ENCODE measurements at regions not wholly inside any gene's neighbourhood (a gene's known extent, or its start where the extent isn't known, plus 50 kb on each side); places are given as distances from the start of the nearest gene placed in this dataset.
"Not testable (repeated sequence)": the region's sequence is repeated elsewhere in the genome, so short reads cannot be mapped to it uniquely, and the experiment has no call there.

DNA sequence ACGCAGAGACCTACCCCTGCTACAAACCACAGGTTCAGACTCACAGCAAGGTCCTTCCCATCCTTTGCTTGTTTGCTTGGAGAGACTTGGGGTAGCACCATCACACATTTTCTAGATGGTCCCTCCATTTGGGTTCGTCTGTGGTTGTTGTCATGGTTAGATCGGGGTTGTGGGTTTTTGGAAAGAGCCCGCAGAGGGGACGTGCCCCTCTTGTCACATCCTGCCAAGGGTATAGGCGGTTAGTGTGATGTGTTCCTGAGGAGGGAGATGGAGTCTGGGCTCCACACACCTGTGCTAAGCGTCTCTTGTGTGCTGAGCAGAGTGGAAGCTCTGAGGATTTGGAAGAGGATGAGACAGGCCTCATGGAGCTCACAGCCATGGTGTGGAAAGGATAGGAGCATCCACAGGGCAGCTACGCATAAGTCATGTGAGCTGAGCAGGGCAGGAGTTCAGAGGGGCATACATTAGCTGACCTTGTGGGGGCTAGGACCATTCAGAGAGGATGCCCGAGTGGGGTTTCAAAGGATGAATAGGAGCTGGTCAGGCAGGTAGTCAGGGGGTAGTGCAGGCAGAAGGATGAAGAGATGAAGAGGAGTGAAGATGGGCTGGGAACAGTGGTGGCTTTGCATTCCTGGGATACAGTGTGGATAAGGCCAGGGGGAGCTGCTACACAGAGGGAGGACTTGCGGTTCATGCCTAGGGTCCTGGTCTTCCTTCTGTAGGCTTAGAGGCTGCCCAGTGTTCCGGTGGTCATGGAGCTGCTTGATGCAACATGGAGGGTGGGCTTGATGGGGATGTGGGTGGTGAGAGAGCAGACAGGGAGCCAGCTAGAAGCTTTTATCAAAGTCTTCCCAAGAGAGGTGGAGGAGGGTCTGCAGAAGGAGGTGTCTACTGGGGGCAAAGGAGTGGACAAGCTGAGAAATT is 62.9 kb downstream of the ACKR3 start:
- DNase-seq = no peak

DNA sequence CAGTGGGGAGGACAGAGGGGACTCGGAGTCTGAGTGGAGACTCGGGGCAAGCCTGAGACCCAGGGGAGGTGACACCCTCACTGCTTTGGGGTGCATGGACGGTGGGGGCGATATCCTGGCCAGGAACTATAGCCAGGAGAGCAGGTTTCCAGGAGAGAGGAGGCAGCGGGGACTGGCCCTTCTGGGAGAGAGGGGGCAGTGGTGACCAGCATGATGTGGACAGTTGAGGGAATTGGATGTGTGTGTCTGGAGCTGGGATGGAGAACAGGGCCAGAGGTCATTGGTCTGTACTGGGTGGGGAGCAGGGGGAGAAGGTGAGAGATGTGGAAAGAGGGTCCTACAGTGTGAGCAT is 63.6 kb downstream of the ACKR3 start:
- DNase-seq = no peak

DNA sequence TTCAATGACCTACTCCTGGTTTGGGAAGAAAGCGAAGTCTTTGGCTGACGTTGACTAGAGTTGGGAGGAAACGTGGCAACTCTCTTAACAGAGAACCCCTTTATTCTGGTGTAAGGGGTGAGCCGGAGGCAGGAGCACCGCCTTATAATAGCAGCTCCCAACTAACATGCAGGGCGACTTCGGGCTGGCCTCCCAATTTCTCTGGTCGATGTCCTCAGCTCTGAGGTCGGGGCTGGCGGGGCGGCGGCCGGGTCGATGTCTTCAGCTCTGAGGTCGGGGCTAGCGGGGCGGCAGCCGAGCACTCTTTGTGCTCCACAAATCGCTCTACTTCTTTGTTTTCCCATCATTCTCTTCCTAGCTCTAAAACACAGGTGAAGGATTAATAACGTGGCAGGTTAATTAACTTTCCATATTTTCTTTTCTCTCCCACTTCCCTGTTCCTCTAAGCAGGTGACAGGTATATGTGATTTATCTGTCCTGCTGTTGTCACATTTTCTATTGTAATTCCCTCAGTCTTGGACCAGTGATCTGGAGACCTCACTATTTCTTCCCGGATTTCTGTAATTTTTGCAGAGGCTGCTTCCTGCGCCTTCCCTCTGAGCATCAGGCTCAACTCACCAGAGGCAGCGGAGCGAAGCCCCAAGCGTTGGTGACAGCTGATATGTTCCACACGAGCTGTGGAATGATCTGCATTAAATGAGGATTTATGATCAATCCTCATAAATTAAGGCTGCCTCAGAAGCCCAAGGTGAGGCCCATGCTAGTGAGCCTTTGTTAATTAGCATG is 64.3 kb downstream of the ACKR3 start:
- DNase-seq = no peak

- no peak for DNase-seq
Measured at GRCh38 chr2:236636261-236636660, 66.6 kb downstream of the ACKR3 start.

DNA sequence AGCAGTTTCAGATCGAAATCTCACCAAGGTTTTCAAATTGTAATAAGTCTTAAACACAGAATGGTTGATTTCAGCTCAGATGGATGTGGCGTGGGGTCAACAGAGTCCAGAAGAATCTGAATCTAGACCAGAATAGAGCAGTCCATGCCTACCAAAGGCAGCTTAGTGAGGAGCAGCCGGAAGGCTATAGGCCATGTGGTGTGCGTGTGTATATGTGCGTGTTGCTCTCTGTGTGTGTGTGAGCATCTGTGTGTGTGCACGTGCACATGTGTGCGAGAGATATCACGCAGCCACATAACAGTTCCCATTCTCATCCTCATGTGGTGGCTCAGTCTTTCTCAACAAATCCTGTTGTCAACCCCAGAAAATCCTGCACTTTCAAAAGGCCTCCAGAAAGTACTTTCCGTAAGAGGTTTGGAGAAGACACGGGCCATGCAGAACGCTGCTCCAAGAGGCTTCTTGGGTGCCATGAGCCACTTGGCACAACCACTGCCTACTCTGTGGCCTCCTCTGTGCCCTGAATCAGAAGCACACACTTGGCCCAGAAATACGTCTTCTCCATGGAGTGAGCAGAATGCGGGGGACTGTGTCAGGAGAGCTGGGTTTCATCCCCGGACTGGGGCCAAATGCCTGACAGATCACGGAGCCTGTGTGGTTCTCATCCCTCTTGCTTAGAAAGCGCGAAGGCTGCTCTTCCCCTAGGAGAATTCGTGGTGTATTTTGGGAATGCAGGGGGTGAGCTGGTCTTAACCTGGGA is 67.3 kb downstream of the ACKR3 start:
- DNase-seq = no peak

GRCh38 chr2:236637686-236638569 is 68.3 kb downstream of the ACKR3 start:
- no peak for DNase-seq

DNA sequence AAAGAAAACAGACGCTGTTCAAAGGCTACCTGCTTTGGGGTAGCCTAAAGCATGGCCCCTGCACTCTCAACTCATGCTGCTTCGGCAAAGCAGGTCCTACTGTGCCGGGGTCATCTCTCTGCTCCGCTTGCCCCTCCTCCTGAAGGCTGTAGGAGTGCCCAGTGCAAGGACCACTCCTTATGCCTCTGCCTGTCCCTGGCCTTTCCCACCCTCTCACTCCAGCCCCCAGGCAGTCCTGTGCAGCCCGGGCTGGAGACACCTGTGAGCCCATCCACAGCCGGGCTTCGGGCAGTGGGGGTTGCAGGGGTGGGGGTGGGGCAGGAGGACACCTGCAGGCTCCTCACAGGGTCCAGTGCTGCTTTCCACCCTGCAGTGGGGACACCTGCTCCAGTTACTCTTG is 69.1 kb downstream of the ACKR3 start:
- no peak for DNase-seq

DNA sequence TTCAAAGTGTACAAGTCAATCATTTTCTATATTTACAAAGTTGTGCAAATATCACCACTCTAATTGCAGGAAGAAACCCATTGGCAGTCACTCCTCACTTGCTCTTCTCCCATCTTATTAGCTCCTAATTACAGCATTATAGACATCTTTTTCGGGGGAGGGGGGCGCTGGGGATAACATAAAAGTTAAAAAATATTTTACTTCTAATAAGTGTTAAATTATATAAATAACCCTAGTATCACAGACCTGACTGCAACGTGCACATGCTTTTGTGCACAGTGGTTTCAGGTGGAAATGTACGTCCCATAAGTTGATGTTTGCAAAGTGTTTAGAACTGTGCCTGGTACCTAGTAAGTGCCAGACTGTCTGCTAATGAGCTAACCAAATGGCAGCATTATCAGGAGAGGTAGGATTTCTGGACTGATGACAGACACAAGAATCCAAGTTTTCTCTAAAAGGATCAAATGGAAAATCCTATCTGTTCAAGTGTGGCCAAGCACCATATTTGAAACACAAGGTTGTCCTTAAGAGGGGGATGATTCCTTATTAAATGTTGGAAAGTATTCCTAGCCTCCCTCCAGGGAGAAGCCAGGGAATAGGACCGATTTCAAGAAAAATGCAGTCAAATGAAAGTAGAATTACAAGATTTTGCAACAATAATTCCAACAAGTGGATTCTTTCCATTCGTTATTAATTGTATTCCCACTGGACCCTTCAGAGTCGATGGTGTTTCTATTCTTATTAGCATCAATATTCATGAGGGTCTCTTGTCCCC is 70.0 kb downstream of the ACKR3 start:
- no peak for DNase-seq

DNA sequence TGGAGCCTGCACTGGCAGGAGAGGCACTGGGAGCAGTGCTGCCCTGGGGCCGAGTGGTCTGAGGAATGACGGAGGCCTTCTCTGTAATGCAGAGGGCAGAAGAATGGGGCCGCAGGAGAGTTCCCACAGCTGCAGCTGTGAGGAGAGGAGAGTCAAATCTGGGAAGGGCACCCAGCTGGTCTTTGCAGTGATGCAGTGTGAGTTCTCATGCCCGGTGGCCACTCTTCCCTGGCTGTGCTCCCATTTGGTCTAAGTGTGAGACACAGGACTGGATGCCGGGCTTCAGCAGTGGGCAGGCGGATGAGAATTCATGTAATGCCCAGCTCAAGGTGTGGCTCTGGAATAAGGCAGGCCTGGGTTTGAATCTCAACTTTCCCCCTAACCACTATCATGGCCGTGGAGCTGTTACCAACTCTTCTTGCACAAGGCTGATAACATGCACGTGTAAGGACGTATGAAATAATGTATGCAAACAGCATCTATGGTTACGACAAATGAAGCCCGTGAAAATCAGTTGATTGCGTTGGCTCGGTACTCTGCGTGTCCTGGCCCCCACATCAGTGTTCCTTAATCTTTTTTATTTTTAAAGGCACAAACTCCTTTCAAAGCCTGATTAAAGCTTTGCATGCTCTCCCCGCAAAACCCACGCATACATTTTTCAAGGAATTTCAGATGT is 71.6 kb downstream of the ACKR3 start:
- DNase-seq = no peak

- no peak for DNase-seq
Measured at GRCh38 chr2:236642125-236642524, 72.5 kb downstream of the ACKR3 start.

- DNase-seq = no peak
Measured at GRCh38 chr2:236642584-236643291, 73.1 kb downstream of the ACKR3 start.

GRCh38 chr2:236643480-236643879 is 73.9 kb downstream of the ACKR3 start:
- DNase-seq = no peak

DNA sequence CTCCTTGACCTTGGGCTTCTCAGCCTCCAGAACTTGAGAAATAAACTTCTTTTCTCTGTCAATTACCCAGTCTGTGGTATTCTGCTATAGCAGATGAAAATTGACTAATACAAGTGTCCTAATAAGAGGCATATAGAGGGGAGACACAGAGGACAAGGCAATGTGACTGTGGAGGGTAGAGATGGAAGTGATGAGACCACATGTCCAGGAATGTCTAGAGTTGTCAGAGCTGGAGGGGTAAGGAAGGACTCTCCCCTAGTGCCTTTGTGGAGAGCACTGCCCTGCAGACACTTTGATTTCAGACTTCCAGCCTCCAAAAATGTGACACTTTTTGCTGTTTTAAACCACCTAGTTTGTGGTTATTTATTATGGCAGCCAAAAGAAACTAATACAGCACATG is 74.4 kb downstream of the ACKR3 start:
- no peak for DNase-seq

- no peak for DNase-seq
Measured at GRCh38 chr2:236644502-236644911, 74.9 kb downstream of the ACKR3 start.

DNA sequence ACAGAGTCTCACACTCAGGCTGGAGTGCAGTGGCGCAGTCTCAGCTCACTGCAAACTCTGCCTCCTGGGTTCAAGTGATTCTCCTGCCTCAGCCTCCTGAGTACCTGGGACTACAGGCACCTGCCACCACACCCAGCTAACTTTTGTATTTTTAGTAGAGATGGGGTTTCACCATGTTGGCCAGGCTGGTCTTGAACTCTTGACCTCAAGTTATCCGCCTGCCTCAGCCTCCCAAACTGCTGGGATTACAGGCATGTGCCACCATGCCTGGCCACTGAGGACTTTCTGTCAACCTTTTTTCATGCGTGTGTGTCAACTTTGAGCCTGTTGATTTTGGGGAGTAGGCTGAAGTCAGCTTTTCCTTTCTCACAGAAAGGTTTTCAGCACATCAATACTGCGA is 75.5 kb downstream of the ACKR3 start:
- DNase-seq = not testable (repeated sequence)

DNA sequence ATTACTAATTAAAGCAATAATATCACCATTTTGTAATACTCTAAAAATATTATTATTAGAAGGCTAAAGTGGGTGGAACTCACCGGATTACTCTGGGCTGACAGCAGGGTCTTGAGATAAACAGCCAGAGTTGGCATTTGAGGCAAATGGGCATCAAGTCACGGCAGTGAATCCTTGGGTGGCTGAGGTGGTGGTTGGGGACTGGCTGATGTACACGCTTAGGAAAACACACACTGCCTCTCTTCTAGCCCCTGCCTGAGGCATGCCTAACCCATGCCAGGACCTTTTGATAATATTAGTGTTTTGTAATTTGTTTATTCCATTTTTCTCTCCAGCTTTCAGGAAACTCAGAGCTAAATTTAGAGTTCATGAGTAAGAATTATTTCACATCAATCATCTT is 76.8 kb downstream of the ACKR3 start:
- no peak for DNase-seq

DNA sequence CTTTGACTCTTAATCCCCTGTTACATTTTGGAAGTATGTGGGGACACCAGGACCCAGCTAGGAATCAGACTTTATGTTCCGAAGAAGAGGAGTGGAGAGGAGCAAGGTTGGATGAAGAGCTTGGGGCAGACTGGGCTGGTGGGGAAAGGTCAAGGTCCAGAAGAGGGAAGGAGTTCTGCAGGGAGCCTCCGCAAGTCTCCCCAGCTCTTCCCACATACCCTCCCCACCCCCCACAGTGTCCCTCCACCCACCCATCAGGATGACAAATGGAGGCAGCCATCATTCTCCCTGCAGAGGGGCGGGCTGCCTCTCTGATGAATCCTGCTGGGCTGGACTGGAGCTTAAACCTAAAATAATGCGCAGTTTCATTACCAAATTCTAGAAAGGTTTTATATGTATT is 77.2 kb downstream of the ACKR3 start:
- no peak for DNase-seq

- DNase-seq = no peak
Measured at GRCh38 chr2:236647621-236648020, 78.0 kb downstream of the ACKR3 start.

DNA sequence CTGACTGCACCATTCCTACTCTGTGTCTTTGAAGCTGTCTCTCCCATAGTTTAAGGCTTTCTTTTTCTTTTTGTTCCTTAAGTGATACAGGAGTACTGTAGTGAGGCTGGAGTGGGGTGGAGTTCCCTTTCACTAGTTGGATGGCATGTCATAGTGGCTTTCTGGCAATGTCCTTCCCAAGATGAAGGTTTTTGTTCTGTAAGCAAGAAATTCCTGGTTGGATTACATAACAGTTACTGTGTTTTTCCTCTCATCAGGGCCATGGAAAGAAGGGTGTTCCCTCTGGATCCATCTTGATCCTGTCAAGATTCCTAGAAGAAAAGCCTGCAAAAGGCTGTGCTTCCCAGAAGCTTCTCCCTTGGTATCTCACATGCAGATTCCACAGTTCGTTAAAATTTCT is 84.2 kb downstream of the ACKR3 start:
- no peak for DNase-seq

- no peak for DNase-seq
Measured at GRCh38 chr2:236654496-236654895, 84.9 kb downstream of the ACKR3 start.
